PC-9 (cell line): ENCODE measurements at regions not wholly inside any gene's neighbourhood (a gene's known extent, or its start where the extent isn't known, plus 50 kb on each side); places are given as distances from the start of the nearest gene placed in this dataset.

ENCODE experiments used
- BruUV-seq: library from RNA; stranded (reverse); fragments of 400-500 nt; replicated peaks from 2 replicates; lab custom pipeline; 2021; lab: Mats Ljungman, UMichigan
- CTCF ChIA-PET: fragments of 300-600 bp; sonication (Branson Sonifier 250); formaldehyde crosslinking; loops from one replicate; lab custom pipeline; 2022; ENCODE audit warnings: antibody characterized with exemption; lab: Charles Lee
- POLR2A ChIA-PET: fragments of 300-600 bp; sonication (Branson Sonifier 250); formaldehyde crosslinking; loops from one replicate; lab custom pipeline; 2022; ENCODE audit warnings: antibody characterized with exemption; ENCODE audit not compliant: unreplicated experiment; lab: Charles Lee
- DNase-seq, 2 experiments: peaks; one replicate each; pipeline versions ENCODE4 v3.0.0 to v3.0.0-alpha.2; 2015 to 2022; ENCODE audit warnings: mixed read lengths in 1 of 2
- H2AFZ ChIP-seq: fragments of 200-600 bp; sonication (generic); 2 replicates; pipeline ENCODE4 v1.8.1; 2017; ENCODE audit warnings: antibody characterized with exemption
- H3F3A ChIP-seq: fragments of 200-600 bp; sonication (generic); 2 replicates; pipeline ENCODE4 v1.8.1; 2017; ENCODE audit warnings: antibody characterized with exemption, mild to moderate bottlenecking, low read depth; ENCODE audit not compliant: insufficient read depth
- H3K27ac ChIP-seq: fragments of 200-600 bp; sonication (generic); 2 replicates; pipeline ENCODE4 v1.6.1; 2016; ENCODE audit warnings: mixed run types
- H3K27me3 ChIP-seq: fragments of 200-600 bp; sonication (generic); 2 replicates; pipeline ENCODE4 v1.6.1; 2016; ENCODE audit warnings: low read depth, mixed run types; ENCODE audit not compliant: insufficient read depth
- H3K36me3 ChIP-seq: fragments of 200-600 bp; sonication (generic); 2 replicates; pipeline ENCODE4 v1.6.1; 2016; ENCODE audit warnings: low read depth, mixed run types
- H3K4me1 ChIP-seq: fragments of 200-600 bp; sonication (generic); replicated peaks from 2 replicates; pipeline ENCODE4 v1.6.1; 2016; ENCODE audit warnings: mixed run types; ENCODE audit not compliant: insufficient read depth
- H3K4me2 ChIP-seq: fragments of 200-600 bp; sonication (generic); 2 replicates; pipeline ENCODE4 v1.6.1; 2017; ENCODE audit warnings: mixed run types
- H3K4me3 ChIP-seq: fragments of 200-600 bp; sonication (generic); 2 replicates; pipeline ENCODE4 v1.6.1; 2016; ENCODE audit warnings: mixed run types
- H3K79me2 ChIP-seq: fragments of 200-600 bp; sonication (generic); 2 replicates; pipeline ENCODE4 v1.6.1; 2017; ENCODE audit warnings: low read depth, mixed run types
- H3K9me2 ChIP-seq: fragments of 200-600 bp; sonication (generic); 2 replicates; pipeline ENCODE4 v1.8.1; 2017; ENCODE audit warnings: mild to moderate bottlenecking; ENCODE audit not compliant: insufficient read depth
- H3K9me3 ChIP-seq: fragments of 200-600 bp; sonication (generic); 2 replicates; pipeline ENCODE4 v1.8.1; 2016; ENCODE audit warnings: low read depth; ENCODE audit not compliant: insufficient read depth
- H4K20me1 ChIP-seq: fragments of 200-600 bp; sonication (generic); 2 replicates; pipeline ENCODE4 v1.8.1; 2017; ENCODE audit not compliant: insufficient read depth
- CTCF ChIP-seq: fragments of 200-600 bp; sonication (generic); conservative IDR thresholded peaks from 2 replicates; pipeline ENCODE4 v1.6.1; 2017; ENCODE audit warnings: mixed run types, antibody characterized with exemption, mild to moderate bottlenecking, moderate library complexity
- EZH2 ChIP-seq: fragments of 200-600 bp; sonication (generic); IDR thresholded peaks from 2 replicates; pipeline ENCODE4 v1.8.0; 2017; ENCODE audit warnings: antibody characterized with exemption, low read depth
- intact Hi-C: fragments of 100-400 bp; cut with micrococcal nuclease; formaldehyde crosslinking; loops from one replicate; pipeline ENCODE4 v1.10.0; 2022; ENCODE audit not compliant: unreplicated experiment

- no TSS peak for BruUV-seq
- intact Hi-C loops, result no loop called here
These were observed 300.5 kb downstream of the IPO8 start for GRCh38 chr12:30395190-30395589.

GRCh38 chr12:30391766-30392366, 303.8 kb downstream of the IPO8 start:
- H3K79me2 ChIP-seq, result no peaks in the 10 kb centered on the region
- no peak overlapping the region for H3K4me2 ChIP-seq
- TF ChIP-seq EZH2 (no peak), CTCF (no peak)
- ChIA-PET CTCF (no interaction called here), POLR2A (no interaction called here)
- H3K27ac ChIP-seq, result no peak overlapping the region
- no peaks in the 10 kb centered on the region for H4K20me1 ChIP-seq
- DNase-seq, result no peak
- H3K9me2 ChIP-seq, result no peaks in the 10 kb centered on the region
- BruUV-seq, result no TSS peak
- no peak overlapping the region for H3K4me3 ChIP-seq
- peaks cover 12% of the 10 kb centered on the region for H3K9me3 ChIP-seq
- intact Hi-C loops, result no loop called here
- no peaks in the 10 kb centered on the region for H3K27me3 ChIP-seq
- H2AFZ ChIP-seq, result no peak overlapping the region
- H3K4me1 ChIP-seq, result no peaks in the 10 kb centered on the region
- H3F3A ChIP-seq, result no peaks in the 10 kb centered on the region
- no peaks in the 10 kb centered on the region for H3K36me3 ChIP-seq

More at GRCh38 chr12:30395190-30395589, 300.5 kb downstream of the IPO8 start:
- Histone ChIP-seq H4K20me1 (no peaks in the 10 kb centered on the region), H3K4me3 (no peak overlapping the region), H3K27ac (no peak overlapping the region), H3K4me2 (no peak overlapping the region), H3K27me3 (no peaks in the 10 kb centered on the region), H2AFZ (no peak overlapping the region), H3K36me3 (no peaks in the 10 kb centered on the region), H3F3A (no peaks in the 10 kb centered on the region), H3K9me2 (no peaks in the 10 kb centered on the region), H3K79me2 (no peaks in the 10 kb centered on the region), H3K9me3 (peaks cover 13% of the 10 kb centered on the region), H3K4me1 (no peaks in the 10 kb centered on the region)
- ChIA-PET CTCF (no interaction called here), POLR2A (no interaction called here)
- TF ChIP-seq CTCF, result no peak
- TF ChIP-seq EZH2, result no peak
- no peak for DNase-seq

GRCh38 chr12:30385706-30386105, 310.0 kb downstream of the IPO8 start:
- Histone ChIP-seq H3K4me1 (no peaks in the 10 kb centered on the region), H3K4me3 (no peak overlapping the region), H4K20me1 (no peaks in the 10 kb centered on the region), H3K4me2 (no peak overlapping the region), H3F3A (no peaks in the 10 kb centered on the region), H3K36me3 (no peaks in the 10 kb centered on the region), H3K27me3 (no peaks in the 10 kb centered on the region), H3K79me2 (no peaks in the 10 kb centered on the region), H3K27ac (no peak overlapping the region), H3K9me2 (no peaks in the 10 kb centered on the region), H3K9me3 (no peaks in the 10 kb centered on the region), H2AFZ (no peak overlapping the region)
- no peak for DNase-seq
- ChIA-PET POLR2A (no interaction called here), CTCF (no interaction called here)
- BruUV-seq, result no TSS peak
- no peak for TF ChIP-seq EZH2
- TF ChIP-seq CTCF, result no peak
- intact Hi-C loops, result no loop called here
